Tibial artery (tissue), 4 donors: ENCODE measurements at regions not wholly inside any gene's neighbourhood (a gene's known extent, or its start where the extent isn't known, plus 50 kb on each side); places are given as distances from the start of the nearest gene placed in this dataset.
"Not testable (repeated sequence)": the region's sequence is repeated elsewhere in the genome, so short reads cannot be mapped to it uniquely, and the experiment has no call there.

Experiments
- DNase-seq, 2 donors: peaks; one replicate each; pipeline ENCODE4 v3.0.0-alpha.2; 2019
- H3K27ac ChIP-seq, 2 donors: fragments of 200-600 bp; sonication (generic) in 1 of 2; 1 replicate in 1 of 2; 2 replicates in 1 of 2; pipeline ENCODE4 v1.5.1; 2018 to 2019; ENCODE audit warnings: mild to moderate bottlenecking in 1 of 2
- H3K27me3 ChIP-seq, 2 donors: fragments of 200-600 bp; sonication (generic) in 1 of 2; one replicate each; pipeline versions ENCODE4 v1.5.1 to v1.6.0; 2016 to 2019
- H3K36me3 ChIP-seq, 3 donors: fragments of 200-600 bp; sonication (generic) in 2 of 3; one replicate each; pipeline ENCODE4 v1.5.1; 2016 to 2019; ENCODE audit warnings: mild to moderate bottlenecking in 2 of 3
- H3K4me1 ChIP-seq, 4 donors: fragments of 200-600 bp; sonication (generic) in 2 of 4; 1 replicate in 3 of 4; 2 replicates in 1 of 4; pipeline ENCODE4 v1.5.1; 2016 to 2019
- H3K4me3 ChIP-seq, 2 donors: fragments of 200-600 bp; sonication (generic) in 1 of 2; 1 replicate in 1 of 2; 2 replicates in 1 of 2; pipeline ENCODE4 v1.5.1; 2018 to 2019; ENCODE audit warnings: mild to moderate bottlenecking in 2 of 2
- H3K9me3 ChIP-seq, 3 donors: fragments of 200-600 bp; sonication (generic) in 1 of 3; one replicate each; pipeline ENCODE4 v1.5.1; 2016 to 2019
- CTCF ChIP-seq, 2 experiments: fragments of 200-600 bp in 1 of 2; fragments of 450-650 bp in 1 of 2; IDR thresholded peaks; one replicate each; pipeline ENCODE4 v1.5.1; 2017 to 2019; ENCODE audit warnings: antibody characterized with exemption in 2 of 2, mild to moderate bottlenecking in 1 of 2, moderate library complexity in 1 of 2
- intact Hi-C: fragments of 100-400 bp; cut with DNase I; formaldehyde crosslinking; loops from one replicate; pipeline ENCODE4 v1.15.0; 2023; ENCODE audit warnings: low total_unique reads

GRCh38 chr4:96448315-96448872 is 608.5 kb downstream of the PDHA2 start:
- no peak overlapping the region for H3K27ac ChIP-seq
- TF ChIP-seq CTCF (IDR thresholded peaks at IDR 0.05) = no peak
- intact Hi-C loops = no loop called here
- no peak for DNase-seq
- no peaks in the 10 kb centered on the region for H3K36me3 ChIP-seq
- H3K9me3 ChIP-seq = peaks cover 6 to 15% (median 10%) of the 10 kb centered on the region in 3 donors
- H3K4me1 ChIP-seq = no peaks in the 10 kb centered on the region
- H3K4me3 ChIP-seq = no peak overlapping the region
- H3K27me3 ChIP-seq = no peaks in the 10 kb centered on the region

- no peak overlapping the region for H3K4me3 ChIP-seq
- H3K4me1 ChIP-seq = no peaks in the 10 kb centered on the region
- no peak for TF ChIP-seq CTCF (IDR thresholded peaks at IDR 0.05)
- no peak for DNase-seq
- H3K36me3 ChIP-seq = no peaks in the 10 kb centered on the region
- H3K27ac ChIP-seq = no peak overlapping the region
- intact Hi-C loops = no loop called here
- no peaks in the 10 kb centered on the region for H3K27me3 ChIP-seq
- peaks cover 0 to 4% (median 0%) of the 10 kb centered on the region in 3 donors for H3K9me3 ChIP-seq
Measured at GRCh38 chr4:96455045-96455720, 615.3 kb downstream of the PDHA2 start.

- H3K9me3 ChIP-seq, H3K36me3 ChIP-seq, H3K4me1 ChIP-seq, H3K27me3 ChIP-seq, H3K27ac ChIP-seq, DNase-seq, H3K4me3 ChIP-seq, intact Hi-C loops: not testable (repeated sequence)
Measured at GRCh38 chr4:96458031-96458430, 618.1 kb downstream of the PDHA2 start.

- H3K4me1 ChIP-seq = no peaks in the 10 kb centered on the region
- no peaks in the 10 kb centered on the region for H3K27me3 ChIP-seq
- peaks cover 0 to 4% (median 0%) of the 10 kb centered on the region in 3 donors for H3K9me3 ChIP-seq
- H3K36me3 ChIP-seq = no peaks in the 10 kb centered on the region
- no peak for DNase-seq
- no peak for TF ChIP-seq CTCF (IDR thresholded peaks at IDR 0.05)
- H3K4me3 ChIP-seq = no peak overlapping the region
- intact Hi-C loops = no loop called here
- no peak overlapping the region for H3K27ac ChIP-seq
Measured at GRCh38 chr4:96459105-96459504, 619.2 kb downstream of the PDHA2 start.

- Histone ChIP-seq H3K27me3 (no peaks in the 10 kb centered on the region), H3K27ac (no peak overlapping the region), H3K4me1 (no peaks in the 10 kb centered on the region), H3K36me3 (no peaks in the 10 kb centered on the region), H3K9me3 (no peaks in the 10 kb centered on the region), H3K4me3 (no peak overlapping the region)
- no peak for TF ChIP-seq CTCF (IDR thresholded peaks at IDR 0.05)
- DNase-seq = no peak
- intact Hi-C loops = no loop called here
Measured at GRCh38 chr4:96465834-96466233, 625.9 kb downstream of the PDHA2 start.

- Histone ChIP-seq H3K4me1 (no peaks in the 10 kb centered on the region), H3K4me3 (no peak overlapping the region), H3K36me3 (no peaks in the 10 kb centered on the region), H3K27me3 (no peaks in the 10 kb centered on the region), H3K9me3 (no peaks in the 10 kb centered on the region), H3K27ac (no peak overlapping the region)
- DNase-seq = no peak
- no peak for TF ChIP-seq CTCF (IDR thresholded peaks at IDR 0.05)
- intact Hi-C loops = no loop called here
Measured at GRCh38 chr4:96471956-96472867, 632.3 kb downstream of the PDHA2 start.
